ENCODE measurements at regions not wholly inside any gene's neighbourhood (a gene's known extent, or its start where the extent isn't known, plus 50 kb on each side); places are given as distances from the start of the nearest gene placed in this dataset.

DNA sequence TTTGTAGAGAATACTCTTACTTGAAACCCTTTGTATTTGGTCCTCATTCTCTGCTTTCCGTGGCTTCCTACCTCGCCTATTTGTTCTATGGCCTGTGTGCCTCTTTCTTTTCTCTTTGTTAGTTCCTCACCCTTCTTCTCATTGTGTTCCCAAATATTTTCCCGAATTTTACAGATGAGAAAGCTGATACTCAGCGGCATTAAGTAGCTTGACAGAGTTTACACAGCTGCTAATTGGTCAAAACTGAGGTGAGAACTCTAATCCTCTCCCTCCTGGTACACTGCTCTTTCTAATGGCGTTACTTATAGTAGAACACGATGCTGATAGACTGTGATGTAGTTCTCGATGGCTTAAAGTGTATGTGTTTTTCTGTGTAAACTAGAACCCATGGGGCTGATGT lies 80.7 kb upstream of the HDAC9 start:
- Mint-ChIP-seq H3K27me3 (ENCODE audit: low read depth) (no peaks in the 10 kb centered on the region), H3K27ac (no peak overlapping the region), H3K9me3 (no peaks in the 10 kb centered on the region), H3K36me3 (ENCODE audit: low read depth) (no peaks in the 10 kb centered on the region), H3K4me1 (ENCODE audit: low read depth) (no peaks in the 10 kb centered on the region), H3K4me3 (no peak overlapping the region)

DNA sequence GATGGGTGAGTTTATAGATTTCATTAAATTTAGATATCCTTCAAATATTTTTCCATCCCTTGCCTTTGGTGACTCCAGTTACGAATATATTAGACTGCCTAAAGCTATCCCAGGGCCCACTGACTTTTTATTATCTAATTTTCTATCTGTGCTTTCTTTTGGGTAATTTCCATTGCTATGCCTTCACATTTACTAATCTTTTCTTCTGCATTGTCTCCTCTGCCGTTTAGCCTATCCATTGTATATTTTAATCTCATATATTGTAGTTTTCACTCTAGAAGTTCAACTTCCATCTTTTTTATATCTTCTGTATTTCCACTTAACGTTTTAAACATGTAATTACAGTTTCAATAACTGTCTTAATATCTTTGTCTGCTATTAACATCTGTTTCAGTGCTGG lies 78.6 kb upstream of the HDAC9 start:
- H3K27ac Mint-ChIP-seq: no peak overlapping the region
- H3K4me1 Mint-ChIP-seq (ENCODE audit: low read depth): no peaks in the 10 kb centered on the region
- H3K36me3 Mint-ChIP-seq (ENCODE audit: low read depth): no peaks in the 10 kb centered on the region
- H3K9me3 Mint-ChIP-seq: no peaks in the 10 kb centered on the region
- no peaks in the 10 kb centered on the region for H3K27me3 Mint-ChIP-seq (ENCODE audit: low read depth)
- no peak overlapping the region for H3K4me3 Mint-ChIP-seq

DNA sequence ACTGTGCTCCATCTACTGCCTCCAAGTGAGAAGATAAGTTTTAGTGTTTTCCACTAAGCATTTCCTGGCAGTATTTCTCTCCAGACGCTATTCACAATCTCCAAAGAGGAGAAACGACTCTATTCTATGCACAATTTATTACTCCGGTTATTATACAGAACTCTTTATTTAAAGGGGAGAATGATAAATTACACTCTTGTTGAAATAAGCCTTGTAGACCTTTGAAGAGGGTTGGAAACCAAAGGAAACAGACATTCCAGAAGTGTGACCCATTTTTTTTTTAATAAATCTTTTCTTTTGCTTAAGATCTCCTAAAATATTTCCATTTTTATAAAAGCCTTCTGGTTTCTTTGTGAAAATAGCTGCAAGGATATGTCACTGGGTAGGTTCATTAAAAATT lies 76.1 kb upstream of the HDAC9 start:
- Mint-ChIP-seq H3K36me3 (ENCODE audit: low read depth) (no peaks in the 10 kb centered on the region), H3K27me3 (ENCODE audit: low read depth) (no peaks in the 10 kb centered on the region), H3K9me3 (no peaks in the 10 kb centered on the region), H3K4me3 (no peak overlapping the region), H3K27ac (no peak overlapping the region), H3K4me1 (ENCODE audit: low read depth) (no peaks in the 10 kb centered on the region)

DNA sequence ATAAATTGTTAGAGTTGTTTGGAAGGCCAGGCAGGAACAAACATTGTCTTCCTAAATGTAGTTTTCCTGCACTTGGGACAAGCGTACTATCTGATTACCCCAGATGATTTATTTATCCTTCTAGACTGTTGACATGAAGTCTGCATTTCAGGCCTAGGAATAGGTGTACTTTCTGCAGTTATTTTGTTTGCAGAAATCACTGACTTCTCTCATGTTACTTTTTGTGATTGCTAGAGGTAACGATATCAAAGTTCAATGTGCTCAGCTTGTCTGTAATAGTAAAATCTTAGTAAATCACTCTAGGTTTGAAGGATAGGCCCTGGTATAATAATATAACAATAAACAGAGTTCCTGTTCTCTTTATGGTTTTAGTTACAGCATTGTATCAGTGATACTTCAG lies 75.4 kb upstream of the HDAC9 start:
- Mint-ChIP-seq H3K9me3 (no peaks in the 10 kb centered on the region), H3K4me3 (no peak overlapping the region), H3K36me3 (ENCODE audit: low read depth) (no peaks in the 10 kb centered on the region), H3K27me3 (ENCODE audit: low read depth) (no peaks in the 10 kb centered on the region), H3K4me1 (ENCODE audit: low read depth) (no peaks in the 10 kb centered on the region), H3K27ac (no peak overlapping the region)

DNA sequence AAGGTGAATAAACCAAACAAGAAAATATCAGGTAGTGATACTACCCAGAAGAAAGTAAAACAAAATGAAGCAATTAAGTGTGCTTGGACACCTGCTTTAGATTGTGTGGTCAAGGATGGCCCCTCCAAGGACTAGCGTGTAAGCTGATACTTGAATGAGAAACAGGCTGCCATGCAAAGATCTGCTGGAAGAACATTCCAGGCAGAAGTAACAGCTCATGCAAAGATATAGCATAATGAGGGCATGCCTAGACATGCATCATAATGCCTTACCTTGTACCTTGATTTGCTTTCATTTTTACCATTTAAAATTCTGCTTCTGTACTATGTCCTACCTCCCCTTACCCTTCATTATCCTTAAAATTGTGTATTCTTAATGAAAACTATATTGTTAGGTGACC lies 74.8 kb upstream of the HDAC9 start:
- Mint-ChIP-seq H3K4me1 (ENCODE audit: low read depth) (no peaks in the 10 kb centered on the region), H3K36me3 (ENCODE audit: low read depth) (no peaks in the 10 kb centered on the region), H3K4me3 (no peak overlapping the region), H3K9me3 (no peaks in the 10 kb centered on the region), H3K27me3 (ENCODE audit: low read depth) (no peaks in the 10 kb centered on the region), H3K27ac (no peak overlapping the region)

DNA sequence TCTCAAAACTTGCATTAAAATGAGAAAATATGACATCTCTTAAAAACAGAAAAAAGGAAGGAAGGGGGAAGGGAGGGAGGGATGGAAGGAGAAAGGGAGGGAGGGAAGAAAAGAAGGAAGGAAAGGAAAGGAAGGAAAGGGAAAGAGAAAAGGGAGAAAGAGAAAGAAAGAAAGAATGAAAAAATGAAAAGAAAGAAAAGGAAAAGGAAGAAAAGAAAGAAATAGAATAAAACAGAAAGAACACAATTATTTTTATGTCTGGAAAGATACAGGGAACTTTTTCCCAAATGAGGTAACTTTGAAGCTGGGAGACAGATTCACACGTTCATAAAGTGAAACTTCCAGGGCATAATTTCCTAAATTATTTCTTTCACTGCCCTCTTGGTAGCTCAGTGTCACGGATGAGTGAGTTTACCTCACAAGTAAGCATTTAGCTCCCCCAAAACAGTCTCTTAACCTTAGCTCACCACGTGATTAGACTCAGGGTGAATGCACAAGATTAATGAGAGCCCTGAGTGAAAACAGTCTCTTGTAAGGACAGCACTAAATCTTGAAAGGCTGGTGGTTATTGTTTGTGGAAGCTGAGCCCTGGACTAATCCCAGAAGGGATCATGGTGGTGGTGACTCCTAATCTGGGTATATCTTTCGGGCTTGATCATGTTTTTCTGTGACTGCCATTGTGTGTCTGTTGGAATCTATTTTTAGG lies 74.1 kb upstream of the HDAC9 start:
- no peaks in the 10 kb centered on the region for H3K9me3 Mint-ChIP-seq
- no peaks in the 10 kb centered on the region for H3K27me3 Mint-ChIP-seq (ENCODE audit: low read depth)
- H3K4me1 Mint-ChIP-seq (ENCODE audit: low read depth): no peaks in the 10 kb centered on the region
- no peak overlapping the region for H3K4me3 Mint-ChIP-seq
- no peak overlapping the region for H3K27ac Mint-ChIP-seq
- no peaks in the 10 kb centered on the region for H3K36me3 Mint-ChIP-seq (ENCODE audit: low read depth)

DNA sequence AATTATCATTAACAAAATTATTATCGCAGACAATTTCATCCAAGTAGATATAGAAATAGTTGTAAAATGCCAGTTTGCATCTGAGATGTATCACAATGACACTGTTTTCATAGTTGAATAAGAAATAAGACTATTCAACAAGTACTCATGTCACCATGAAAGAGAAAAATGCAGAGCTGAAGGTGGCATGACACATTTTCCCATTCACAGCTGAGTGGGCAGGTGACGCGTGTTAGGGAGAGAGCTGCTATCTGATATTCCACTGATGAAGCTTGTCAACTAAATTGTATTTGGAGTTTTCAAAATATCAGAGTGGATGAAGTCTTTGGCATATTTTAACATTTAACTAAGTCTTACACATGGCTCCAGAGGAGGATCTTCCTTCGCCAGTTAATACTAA lies 70.3 kb upstream of the HDAC9 start:
- H3K36me3 Mint-ChIP-seq (ENCODE audit: low read depth): no peaks in the 10 kb centered on the region
- no peaks in the 10 kb centered on the region for H3K27me3 Mint-ChIP-seq (ENCODE audit: low read depth)
- H3K4me3 Mint-ChIP-seq: no peak overlapping the region
- no peaks in the 10 kb centered on the region for H3K4me1 Mint-ChIP-seq (ENCODE audit: low read depth)
- no peak overlapping the region for H3K27ac Mint-ChIP-seq
- no peaks in the 10 kb centered on the region for H3K9me3 Mint-ChIP-seq

DNA sequence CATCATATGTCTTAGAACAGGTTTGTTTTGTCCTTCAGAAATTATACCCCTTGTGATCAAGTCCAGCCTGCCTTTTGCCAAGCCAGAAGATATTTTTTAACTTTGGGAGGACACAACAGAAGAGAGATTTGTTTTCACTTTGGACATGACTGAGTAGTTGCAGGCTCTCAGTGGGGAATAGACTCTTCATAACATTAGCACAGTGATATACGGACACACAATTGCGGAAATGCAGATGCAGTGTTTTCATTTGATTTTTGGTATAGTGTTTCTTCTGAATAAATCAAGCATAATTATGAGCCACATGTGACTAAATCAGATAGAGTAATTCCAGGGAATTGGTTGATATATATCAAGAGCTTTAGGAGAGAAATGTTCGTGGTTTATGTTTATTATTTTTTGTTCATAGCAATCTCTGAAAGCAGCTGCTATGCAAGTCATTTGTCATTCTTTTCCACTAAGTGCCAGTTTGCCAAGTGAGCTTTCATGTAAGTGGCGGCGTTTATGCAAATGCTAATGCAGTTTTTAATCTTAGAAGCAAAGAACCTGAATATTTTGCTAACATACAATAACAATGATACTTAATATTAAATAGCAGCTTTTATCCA lies 69.6 kb upstream of the HDAC9 start:
- H3K4me1 Mint-ChIP-seq (ENCODE audit: low read depth): no peaks in the 10 kb centered on the region
- H3K9me3 Mint-ChIP-seq: no peaks in the 10 kb centered on the region
- no peaks in the 10 kb centered on the region for H3K36me3 Mint-ChIP-seq (ENCODE audit: low read depth)
- no peaks in the 10 kb centered on the region for H3K27me3 Mint-ChIP-seq (ENCODE audit: low read depth)
- H3K4me3 Mint-ChIP-seq: no peak overlapping the region
- H3K27ac Mint-ChIP-seq: no peak overlapping the region

DNA sequence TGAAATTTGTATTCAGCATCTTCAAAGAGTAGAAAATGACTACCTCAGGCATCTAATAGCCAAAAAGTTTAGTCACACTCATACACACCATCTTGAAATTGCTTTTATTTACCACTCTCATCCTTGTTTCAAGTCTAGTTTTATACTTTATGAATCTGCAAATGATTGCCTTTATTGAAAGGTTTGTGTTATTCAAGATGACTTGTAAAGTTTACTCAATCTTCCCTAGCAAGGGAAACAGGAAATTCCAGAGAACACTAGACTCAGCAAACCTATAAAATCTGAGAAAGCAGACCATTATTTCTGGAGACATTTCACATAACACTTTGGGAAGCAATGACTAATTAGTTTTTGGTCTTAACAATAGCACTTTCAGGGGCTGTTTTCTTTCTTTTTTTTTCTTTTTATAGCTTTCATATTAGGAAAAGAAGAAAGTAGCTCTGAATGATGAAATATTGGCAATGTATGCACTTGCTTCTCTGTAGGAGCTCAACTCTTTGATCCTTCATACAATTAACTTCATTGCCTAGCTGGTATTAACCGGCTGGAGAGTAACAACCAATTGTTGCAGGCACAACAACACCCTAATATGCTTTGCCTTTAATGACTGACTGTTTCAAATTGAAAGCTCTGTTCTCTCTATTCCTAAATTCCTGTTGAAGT lies 68.9 kb upstream of the HDAC9 start:
- H3K36me3 Mint-ChIP-seq (ENCODE audit: low read depth): no peaks in the 10 kb centered on the region
- H3K27me3 Mint-ChIP-seq (ENCODE audit: low read depth): no peaks in the 10 kb centered on the region
- no peaks in the 10 kb centered on the region for H3K4me1 Mint-ChIP-seq (ENCODE audit: low read depth)
- no peaks in the 10 kb centered on the region for H3K9me3 Mint-ChIP-seq
- H3K4me3 Mint-ChIP-seq: no peak overlapping the region
- no peak overlapping the region for H3K27ac Mint-ChIP-seq

DNA sequence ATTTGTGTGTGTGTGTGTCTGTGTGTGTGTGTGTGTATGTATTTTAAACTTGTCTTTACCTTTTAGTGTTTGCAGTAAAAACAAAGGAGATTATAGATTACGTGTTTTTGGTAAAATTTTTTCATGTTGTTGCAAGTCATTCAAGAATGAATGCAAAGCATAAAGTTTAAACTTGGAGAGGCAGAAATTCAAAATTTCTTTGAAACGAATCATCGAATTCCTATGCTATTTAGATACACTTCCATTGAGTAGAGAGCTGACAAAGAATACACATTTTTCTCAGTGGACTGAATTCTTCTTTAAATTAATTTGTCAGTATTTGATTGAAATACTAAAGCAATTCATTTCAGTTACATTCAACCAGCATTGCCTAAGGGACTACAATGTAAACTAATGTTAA lies 66.0 kb upstream of the HDAC9 start:
- Mint-ChIP-seq H3K4me1 (ENCODE audit: low read depth) (no peaks in the 10 kb centered on the region), H3K36me3 (ENCODE audit: low read depth) (no peaks in the 10 kb centered on the region), H3K27me3 (ENCODE audit: low read depth) (no peaks in the 10 kb centered on the region), H3K4me3 (no peak overlapping the region), H3K27ac (no peak overlapping the region), H3K9me3 (no peaks in the 10 kb centered on the region)

DNA sequence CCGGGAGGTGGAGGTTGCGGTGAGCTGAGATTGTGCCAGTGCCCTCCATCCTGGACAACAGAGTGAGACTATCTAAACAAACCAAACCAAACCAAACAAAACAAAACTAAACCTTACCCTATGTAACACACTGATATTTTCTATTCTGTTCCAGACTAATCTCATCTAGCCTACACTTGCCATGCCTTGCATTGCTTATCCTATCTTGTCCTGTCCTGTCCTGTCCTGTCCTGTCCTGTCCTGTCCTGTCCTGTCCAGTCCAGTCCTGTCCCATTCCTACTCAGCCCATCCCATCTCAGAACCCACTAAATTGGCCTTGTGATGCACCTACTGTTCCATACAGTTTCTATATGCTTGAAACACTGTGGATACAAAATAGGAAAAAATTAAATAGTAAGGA lies 64.7 kb upstream of the HDAC9 start:
- H3K4me3 Mint-ChIP-seq: no peak overlapping the region
- H3K36me3 Mint-ChIP-seq (ENCODE audit: low read depth): no peaks in the 10 kb centered on the region
- no peak overlapping the region for H3K27ac Mint-ChIP-seq
- H3K27me3 Mint-ChIP-seq (ENCODE audit: low read depth): no peaks in the 10 kb centered on the region
- no peaks in the 10 kb centered on the region for H3K9me3 Mint-ChIP-seq
- no peaks in the 10 kb centered on the region for H3K4me1 Mint-ChIP-seq (ENCODE audit: low read depth)

DNA sequence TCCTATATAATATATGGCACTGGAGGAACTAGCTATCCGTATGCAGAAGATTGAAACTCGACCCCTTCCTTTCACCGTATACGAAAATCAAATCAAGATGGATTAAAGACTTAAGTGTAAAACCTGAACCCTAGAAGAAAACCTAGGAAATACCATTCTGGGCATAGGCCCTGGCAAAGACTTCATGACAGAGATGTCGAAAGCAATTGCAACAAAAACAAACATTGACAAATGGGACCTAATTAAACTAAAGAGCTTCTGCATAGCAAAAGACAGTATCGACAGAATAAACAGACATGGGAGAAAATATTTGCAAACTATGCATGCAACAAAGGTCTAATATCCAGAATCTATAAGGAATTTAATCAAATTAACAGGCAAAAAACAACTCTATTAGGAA lies 61.4 kb upstream of the HDAC9 start:
- H3K4me1 Mint-ChIP-seq (ENCODE audit: low read depth): no peaks in the 10 kb centered on the region
- no peaks in the 10 kb centered on the region for H3K9me3 Mint-ChIP-seq
- H3K4me3 Mint-ChIP-seq: no peak overlapping the region
- no peaks in the 10 kb centered on the region for H3K27me3 Mint-ChIP-seq (ENCODE audit: low read depth)
- H3K27ac Mint-ChIP-seq: no peak overlapping the region
- no peaks in the 10 kb centered on the region for H3K36me3 Mint-ChIP-seq (ENCODE audit: low read depth)

DNA sequence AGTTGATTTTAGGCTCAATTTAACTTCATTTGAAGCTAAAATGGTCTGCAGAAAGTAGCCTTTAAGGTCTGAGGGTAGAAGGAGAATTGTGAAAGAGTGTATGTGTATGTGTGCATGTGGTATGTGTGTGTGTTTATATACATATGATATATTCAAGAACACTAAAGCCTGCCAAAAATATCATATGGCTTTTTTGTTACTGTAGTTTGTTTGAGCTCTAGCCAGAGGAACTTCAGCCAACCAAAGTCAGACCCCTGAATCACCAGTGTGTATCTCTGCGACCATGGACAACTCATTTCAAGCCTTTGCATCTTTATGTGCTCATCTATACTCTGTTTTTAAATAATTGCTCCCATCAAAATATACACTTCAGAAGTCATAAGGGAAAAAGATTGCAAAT lies 58.4 kb upstream of the HDAC9 start:
- Mint-ChIP-seq H3K36me3 (ENCODE audit: low read depth) (no peaks in the 10 kb centered on the region), H3K4me3 (no peak overlapping the region), H3K27me3 (ENCODE audit: low read depth) (no peaks in the 10 kb centered on the region), H3K4me1 (ENCODE audit: low read depth) (no peaks in the 10 kb centered on the region), H3K9me3 (no peaks in the 10 kb centered on the region), H3K27ac (no peak overlapping the region)

DNA sequence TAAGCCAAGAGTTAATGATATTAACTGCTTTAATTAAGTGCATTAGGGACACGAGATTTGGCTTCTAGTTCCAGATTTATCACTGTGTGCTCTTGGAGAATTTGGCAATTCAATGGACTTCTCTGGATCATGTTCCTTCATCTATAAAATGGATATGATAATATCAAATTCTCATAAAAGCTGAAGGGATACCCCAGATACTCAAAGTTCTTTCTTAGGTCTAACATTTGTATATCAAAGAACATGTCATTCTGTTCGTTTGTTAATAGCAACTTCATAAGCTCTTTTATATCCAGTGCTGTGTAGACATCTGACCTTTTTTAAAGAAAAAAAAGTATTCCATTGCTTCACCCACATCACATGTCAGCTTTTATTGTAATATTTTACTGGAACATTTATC lies 54.6 kb upstream of the HDAC9 start:
- no peaks in the 10 kb centered on the region for H3K4me1 Mint-ChIP-seq (ENCODE audit: low read depth)
- H3K27ac Mint-ChIP-seq: no peak overlapping the region
- no peaks in the 10 kb centered on the region for H3K9me3 Mint-ChIP-seq
- H3K36me3 Mint-ChIP-seq (ENCODE audit: low read depth): no peaks in the 10 kb centered on the region
- H3K27me3 Mint-ChIP-seq (ENCODE audit: low read depth): no peaks in the 10 kb centered on the region
- H3K4me3 Mint-ChIP-seq: no peak overlapping the region

DNA sequence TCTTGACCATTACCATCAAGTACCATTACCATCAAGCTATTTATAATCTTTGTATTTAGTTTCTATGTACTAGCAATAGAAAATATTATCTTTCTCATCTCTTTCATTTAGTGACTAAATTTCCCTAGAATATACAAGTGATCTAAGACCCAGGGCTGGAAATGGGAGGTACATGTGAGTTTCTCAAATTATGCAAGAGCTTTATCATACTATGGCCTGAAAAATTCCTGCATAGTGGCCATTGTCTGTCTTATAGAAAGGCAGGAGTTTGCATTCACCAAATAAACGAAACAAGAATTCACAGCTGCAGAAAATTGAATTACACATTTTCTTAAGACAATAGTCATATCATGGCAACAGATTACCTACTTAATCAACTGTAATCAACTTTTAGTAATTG lies 50.7 kb upstream of the HDAC9 start:
- no peaks in the 10 kb centered on the region for H3K36me3 Mint-ChIP-seq (ENCODE audit: low read depth)
- no peak overlapping the region for H3K4me3 Mint-ChIP-seq
- no peaks in the 10 kb centered on the region for H3K27me3 Mint-ChIP-seq (ENCODE audit: low read depth)
- no peaks in the 10 kb centered on the region for H3K4me1 Mint-ChIP-seq (ENCODE audit: low read depth)
- no peaks in the 10 kb centered on the region for H3K9me3 Mint-ChIP-seq
- no peak overlapping the region for H3K27ac Mint-ChIP-seq
